Spinal cord (tissue), 9 donors: ENCODE measurements at regions not wholly inside any gene's neighbourhood (a gene's known extent, or its start where the extent isn't known, plus 50 kb on each side); places are given as distances from the start of the nearest gene placed in this dataset.
A peak's percentile ranks its signal among the peaks of the same experiment; 100 is the strongest.

Experiments used
- DNase-seq, 6 donors: peaks; one replicate each; pipeline versions ENCODE4 v3.0.0 to v3.0.0-alpha.2; 2013 to 2015; ENCODE audit warnings: low spot score in 6 of 6, low read depth in 4 of 6
- H3K27ac ChIP-seq: one replicate; pipeline ENCODE4 v1.5.1; 2013; ENCODE audit warnings: low read depth, low read length, control low read depth
- H3K27me3 ChIP-seq: one replicate; pipeline ENCODE4 v1.6.1; 2013; ENCODE audit warnings: low read length; ENCODE audit not compliant: control insufficient read depth, insufficient read depth
- H3K36me3 ChIP-seq: one replicate; pipeline ENCODE4 v1.6.1; 2013; ENCODE audit warnings: low read length; ENCODE audit not compliant: control insufficient read depth, insufficient read depth
- H3K4me1 ChIP-seq: one replicate; pipeline ENCODE4 v1.6.1; 2013; ENCODE audit warnings: low read length; ENCODE audit not compliant: control insufficient read depth, insufficient read depth
- H3K4me3 ChIP-seq: one replicate; pipeline ENCODE4 v1.5.1; 2013; ENCODE audit warnings: low read depth, low read length, control low read depth
- H3K9me3 ChIP-seq: one replicate; pipeline ENCODE4 v1.6.1; 2013; ENCODE audit warnings: low read length; ENCODE audit not compliant: control insufficient read depth, insufficient read depth
- WGBS: methylation state at CpG from one replicate; pipeline ENCODE4 v1.1.5; 2013; ENCODE audit warnings: missing lambda C conversion rate; ENCODE audit not compliant: insufficient coverage; 5-methylcytosine and 5-hydroxymethylcytosine counted together
- donor health status: healthy.

GRCh38 chr7:111676167-111676566, 113.9 kb upstream of the IMMP2L start:
- DNase-seq = no peak
- H3K4me3 ChIP-seq = no peak overlapping the region
- H3K27ac ChIP-seq = no peak overlapping the region

GRCh38 chr7:111672901-111673300, 110.6 kb upstream of the IMMP2L start:
- no CpG with 5 or more reads among the region's 6 CpGs for WGBS
- H3K4me1 ChIP-seq = no peaks in the 10 kb centered on the region
- no peaks in the 10 kb centered on the region for H3K36me3 ChIP-seq
- no peaks in the 10 kb centered on the region for H3K27me3 ChIP-seq
- no peak overlapping the region for H3K4me3 ChIP-seq
- H3K27ac ChIP-seq = no peak overlapping the region
- DNase-seq = no peak
- no peaks in the 10 kb centered on the region for H3K9me3 ChIP-seq

More at GRCh38 chr7:111676167-111676566, 113.9 kb upstream of the IMMP2L start:
- Histone ChIP-seq H3K36me3 (no peaks in the 10 kb centered on the region), H3K27me3 (no peaks in the 10 kb centered on the region), H3K4me1 (no peaks in the 10 kb centered on the region), H3K9me3 (no peaks in the 10 kb centered on the region)

- Histone ChIP-seq H3K27me3 (no peaks in the 10 kb centered on the region), H3K4me1 (no peaks in the 10 kb centered on the region), H3K4me3 (no peak overlapping the region), H3K9me3 (no peaks in the 10 kb centered on the region), H3K36me3 (no peaks in the 10 kb centered on the region), H3K27ac (no peak overlapping the region)
- no peak for DNase-seq
- no CpG with 5 or more reads among the region's 2 CpGs for WGBS
These were observed 109.6 kb upstream of the IMMP2L start for GRCh38 chr7:111671927-111672326.

GRCh38 chr7:111668711-111669110, 106.4 kb upstream of the IMMP2L start:
- Histone ChIP-seq H3K36me3 (no peaks in the 10 kb centered on the region), H3K27ac (no peak overlapping the region), H3K4me1 (no peaks in the 10 kb centered on the region), H3K4me3 (no peak overlapping the region), H3K27me3 (no peaks in the 10 kb centered on the region), H3K9me3 (no peaks in the 10 kb centered on the region)
- 94% methylated on average over 8 of the region's 9 CpGs for WGBS
- DNase-seq = no peak

- Histone ChIP-seq H3K4me1 (no peaks in the 10 kb centered on the region), H3K27ac (no peak overlapping the region), H3K9me3 (no peaks in the 10 kb centered on the region), H3K4me3 (no peak overlapping the region), H3K27me3 (no peaks in the 10 kb centered on the region), H3K36me3 (no peaks in the 10 kb centered on the region)
- no peak for DNase-seq
- WGBS = 100% methylated on average over 1 of the region's 1 CpG
These were observed 105.2 kb upstream of the IMMP2L start for GRCh38 chr7:111667488-111667887.

GRCh38 chr7:111666260-111666659, 104.0 kb upstream of the IMMP2L start:
- Histone ChIP-seq H3K27me3 (no peaks in the 10 kb centered on the region), H3K9me3 (no peaks in the 10 kb centered on the region), H3K4me1 (no peaks in the 10 kb centered on the region), H3K4me3 (no peak overlapping the region), H3K27ac (no peak overlapping the region), H3K36me3 (no peaks in the 10 kb centered on the region)
- no CpG with 5 or more reads among the region's 2 CpGs for WGBS
- peak in 1 of 6 donors; percentile 64 for DNase-seq

GRCh38 chr7:111663771-111664170, 101.5 kb upstream of the IMMP2L start:
- no peak for DNase-seq
- Histone ChIP-seq H3K9me3 (no peaks in the 10 kb centered on the region), H3K27ac (no peak overlapping the region), H3K4me3 (no peak overlapping the region), H3K4me1 (no peaks in the 10 kb centered on the region), H3K36me3 (no peaks in the 10 kb centered on the region), H3K27me3 (no peaks in the 10 kb centered on the region)

- no peak overlapping the region for H3K27ac ChIP-seq
- WGBS = 71% methylated on average over 1 of the region's 2 CpGs
- no peaks in the 10 kb centered on the region for H3K36me3 ChIP-seq
These were observed 100.1 kb upstream of the IMMP2L start for GRCh38 chr7:111662386-111662785.

GRCh38 chr7:111660478-111660877, 98.2 kb upstream of the IMMP2L start:
- Histone ChIP-seq H3K4me1 (no peaks in the 10 kb centered on the region), H3K27me3 (no peaks in the 10 kb centered on the region), H3K36me3 (no peaks in the 10 kb centered on the region), H3K9me3 (no peaks in the 10 kb centered on the region), H3K27ac (no peak overlapping the region), H3K4me3 (no peak overlapping the region)
- 75% methylated on average over 1 of the region's 1 CpG for WGBS
- no peak for DNase-seq

More at GRCh38 chr7:111662386-111662785, 100.1 kb upstream of the IMMP2L start:
- Histone ChIP-seq H3K4me1 (no peaks in the 10 kb centered on the region), H3K27me3 (no peaks in the 10 kb centered on the region), H3K9me3 (no peaks in the 10 kb centered on the region), H3K4me3 (no peak overlapping the region)
- DNase-seq = peak in 1 of 6 donors; percentile 19

- no peak overlapping the region for H3K27ac ChIP-seq
- no peak for DNase-seq
- H3K36me3 ChIP-seq = no peaks in the 10 kb centered on the region
- H3K27me3 ChIP-seq = no peaks in the 10 kb centered on the region
- H3K4me3 ChIP-seq = no peak overlapping the region
- H3K4me1 ChIP-seq = no peaks in the 10 kb centered on the region
- WGBS = no CpG with 5 or more reads among the region's 1 CpG
- H3K9me3 ChIP-seq = no peaks in the 10 kb centered on the region
These were observed 96.3 kb upstream of the IMMP2L start for GRCh38 chr7:111658546-111658945.
